Body of pancreas (tissue), 4 donors: ENCODE measurements at regions not wholly inside any gene's neighbourhood (a gene's known extent, or its start where the extent isn't known, plus 50 kb on each side); places are given as distances from the start of the nearest gene placed in this dataset.

Experiments used
- POLR2A ChIP-seq, 3 donors: fragments of 450-650 bp; IDR thresholded peaks; one replicate each; pipeline ENCODE4 v1.6.1; 2016; ENCODE audit warnings: antibody characterized with exemption in 3 of 3, mild to moderate bottlenecking in 2 of 3
- TF ChIP-seq, protein P1 (sequence below), 7 experiments: fragments of 450-650 bp in 4 of 7; fragments of 200-600 bp in 3 of 7; sonication (generic) in 3 of 7; IDR thresholded peaks; one replicate each; pipeline ENCODE4 v1.5.1; 2016 to 2019; ENCODE audit warnings: antibody characterized with exemption in 7 of 7

DNA sequence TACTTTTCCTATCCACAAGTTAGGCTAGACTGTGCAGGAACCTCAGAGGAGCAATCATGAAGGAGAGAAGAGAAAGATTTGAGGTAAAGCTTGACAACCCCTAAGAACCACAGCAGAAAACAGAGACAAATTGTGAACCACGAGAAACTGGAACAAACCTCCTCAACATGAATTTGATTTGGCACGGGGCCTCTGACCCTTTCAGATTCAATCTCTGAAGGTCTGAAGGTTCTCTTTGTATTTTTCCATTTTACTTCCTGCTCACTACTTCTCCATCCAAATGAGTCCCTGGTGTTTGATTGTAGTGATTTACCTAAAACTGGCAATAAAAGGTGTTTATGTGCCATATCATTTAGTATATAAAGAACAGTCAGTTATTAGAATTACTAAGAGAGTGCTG is 126.1 kb upstream of the STXBP5 start:
- TF ChIP-seq, protein P1, sequence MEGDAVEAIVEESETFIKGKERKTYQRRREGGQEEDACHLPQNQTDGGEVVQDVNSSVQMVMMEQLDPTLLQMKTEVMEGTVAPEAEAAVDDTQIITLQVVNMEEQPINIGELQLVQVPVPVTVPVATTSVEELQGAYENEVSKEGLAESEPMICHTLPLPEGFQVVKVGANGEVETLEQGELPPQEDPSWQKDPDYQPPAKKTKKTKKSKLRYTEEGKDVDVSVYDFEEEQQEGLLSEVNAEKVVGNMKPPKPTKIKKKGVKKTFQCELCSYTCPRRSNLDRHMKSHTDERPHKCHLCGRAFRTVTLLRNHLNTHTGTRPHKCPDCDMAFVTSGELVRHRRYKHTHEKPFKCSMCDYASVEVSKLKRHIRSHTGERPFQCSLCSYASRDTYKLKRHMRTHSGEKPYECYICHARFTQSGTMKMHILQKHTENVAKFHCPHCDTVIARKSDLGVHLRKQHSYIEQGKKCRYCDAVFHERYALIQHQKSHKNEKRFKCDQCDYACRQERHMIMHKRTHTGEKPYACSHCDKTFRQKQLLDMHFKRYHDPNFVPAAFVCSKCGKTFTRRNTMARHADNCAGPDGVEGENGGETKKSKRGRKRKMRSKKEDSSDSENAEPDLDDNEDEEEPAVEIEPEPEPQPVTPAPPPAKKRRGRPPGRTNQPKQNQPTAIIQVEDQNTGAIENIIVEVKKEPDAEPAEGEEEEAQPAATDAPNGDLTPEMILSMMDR (IDR thresholded peaks at IDR 0.05): no peak
- no peak for TF ChIP-seq POLR2A (IDR thresholded peaks at IDR 0.05)
